Endothelial cell of umbilical vein (primary cell): ENCODE measurements at regions not wholly inside any gene's neighbourhood (a gene's known extent, or its start where the extent isn't known, plus 50 kb on each side); places are given as distances from the start of the nearest gene placed in this dataset.

ENCODE experiments used
- BruUV-seq: library from RNA; stranded (reverse); fragments of 400-500 nt; replicated peaks from 2 replicates; lab custom pipeline; 2021; lab: Mats Ljungman, UMichigan
- CTCF ChIA-PET: fragments of 300-600, 350-600 bp; sonication (Branson Sonifier 250); formaldehyde crosslinking; loops from one replicate; lab custom pipeline; 2021; ENCODE audit warnings: antibody characterized with exemption, inconsistent platforms; lab: Charles Lee
- POLR2A ChIA-PET: fragments of 300-600, 350-600 bp; sonication (Branson Sonifier 250); formaldehyde crosslinking; loops from one replicate; lab custom pipeline; 2021; ENCODE audit warnings: antibody characterized with exemption, inconsistent platforms; lab: Charles Lee
- DNase-seq: peaks from one replicate; pipeline ENCODE4 v3.0.0-alpha.2; 2011; ENCODE audit warnings: low read depth, low spot score
- FAIRE-seq: peaks from 2 replicates; lab custom pipeline; 2011; peaks lifted over from hg19 to GRCh38; lab: Jason Lieb, UNC
- H2AFZ ChIP-seq: 2 replicates; pipeline ENCODE4 v1.6.0; 2012; ENCODE audit warnings: low read depth, low read length, control low read depth, inconsistent platforms
- H3K27ac ChIP-seq: 2 replicates; pipeline ENCODE4 v1.5.1; 2011; ENCODE audit warnings: low read depth, mild to moderate bottlenecking, control low read depth, low read length, moderate library complexity; ENCODE audit not compliant: insufficient read depth
- H3K27me3 ChIP-seq, 2 experiments: 2 replicates each; pipeline versions ENCODE4 v1.6.0 to v1.6.1; 2011; ENCODE audit warnings: low read length in 2 of 2, mixed read lengths in 1 of 2; ENCODE audit not compliant: control insufficient read depth in 2 of 2, insufficient read depth in 2 of 2
- H3K36me3 ChIP-seq, 2 experiments: 2 replicates in 1 of 2; 3 replicates in 1 of 2; pipeline ENCODE4 v1.5.1; 2011; ENCODE audit warnings: low read length in 2 of 2, mild to moderate bottlenecking in 1 of 2, moderate library complexity in 1 of 2; ENCODE audit not compliant: control insufficient read depth in 2 of 2, insufficient read depth in 2 of 2; ENCODE audit errors: extremely low read depth in 1 of 2
- H3K4me1 ChIP-seq: 3 replicates; pipeline ENCODE4 v1.5.1; 2011; ENCODE audit warnings: mild to moderate bottlenecking, low read length; ENCODE audit not compliant: control insufficient read depth, insufficient read depth; ENCODE audit errors: extremely low read depth
- H3K4me2 ChIP-seq: 2 replicates; pipeline ENCODE4 v1.6.1; 2011; ENCODE audit warnings: low read length, control low read depth, mixed read lengths; ENCODE audit not compliant: insufficient read depth
- H3K4me3 ChIP-seq, 3 experiments: fragments of 200-600 bp in 1 of 3; sonication (generic), shearing (Covaris generic) in 1 of 3; replicated peaks in 1 of 3; 2 replicates each; pipeline ENCODE4 v1.5.1; 2011 to 2016; ENCODE audit warnings: control low read depth in 3 of 3, low read length in 3 of 3, mild to moderate bottlenecking in 2 of 3, inconsistent platforms in 1 of 3, low read depth in 1 of 3, moderate library complexity in 1 of 3; ENCODE audit not compliant: insufficient read depth in 1 of 3
- H3K79me2 ChIP-seq: 2 replicates; pipeline ENCODE4 v1.6.0; 2012; ENCODE audit warnings: low read length, inconsistent platforms; ENCODE audit not compliant: control insufficient read depth, insufficient read depth
- H3K9ac ChIP-seq: replicated peaks from 2 replicates; pipeline ENCODE3; 2011; ENCODE audit warnings: low read length, control low read depth; ENCODE audit not compliant: insufficient read depth; ENCODE audit errors: extremely low read depth
- H3K9me1 ChIP-seq: replicated peaks from 3 replicates; pipeline ENCODE4 v1.6.0; 2011; ENCODE audit warnings: mild to moderate bottlenecking, low read length; ENCODE audit not compliant: control insufficient read depth, insufficient read depth; ENCODE audit errors: extremely low read depth
- H3K9me3 ChIP-seq: replicated peaks from 2 replicates; pipeline ENCODE4 v1.5.1; 2012; ENCODE audit warnings: low read length, inconsistent platforms; ENCODE audit not compliant: control insufficient read depth, insufficient read depth
- H4K20me1 ChIP-seq: replicated peaks from 2 replicates; pipeline ENCODE3; 2011; ENCODE audit warnings: mild to moderate bottlenecking, low read length; ENCODE audit not compliant: control insufficient read depth, insufficient read depth; ENCODE audit errors: extremely low read depth
- CTCF ChIP-seq, 2 donors: IDR thresholded peaks; 1 replicate in 1 of 2; 2 replicates in 1 of 2; pipeline ENCODE4 v1.5.1; 2011; ENCODE audit warnings: low read length in 2 of 2, mild to moderate bottlenecking in 2 of 2, moderate library complexity in 2 of 2, control low read depth in 1 of 2, inconsistent platforms in 1 of 2, low read depth in 1 of 2; ENCODE audit not compliant: insufficient read depth in 1 of 2; ENCODE audit errors: extremely low read depth in 1 of 2
- EZH2 ChIP-seq: IDR thresholded peaks from 2 replicates; pipeline ENCODE4 v1.6.1; 2012; ENCODE audit warnings: borderline replicate concordance, low read depth, mild to moderate bottlenecking, moderate library complexity, low read length, inconsistent platforms; ENCODE audit not compliant: severe bottlenecking
- FOS ChIP-seq: IDR thresholded peaks from 2 replicates; pipeline ENCODE4 v1.6.1; 2011; ENCODE audit warnings: mild to moderate bottlenecking, low read length, moderate library complexity, borderline replicate concordance; ENCODE audit not compliant: insufficient read depth
- GATA2 ChIP-seq: IDR thresholded peaks from 2 replicates; pipeline ENCODE4 v1.7.0; 2011; ENCODE audit warnings: low read depth, mild to moderate bottlenecking, moderate library complexity, mixed read lengths, low read length; ENCODE audit not compliant: insufficient read length, insufficient read depth
- JUN ChIP-seq: IDR thresholded peaks from 2 replicates; pipeline ENCODE4 v1.6.1; 2011; ENCODE audit warnings: borderline replicate concordance, low read depth; ENCODE audit not compliant: insufficient read length, insufficient read depth
- MAX ChIP-seq: IDR thresholded peaks from 2 replicates; pipeline ENCODE4 v1.6.1; 2011; ENCODE audit not compliant: insufficient read depth, insufficient read length
- MYC ChIP-seq: IDR thresholded peaks from one replicate; pipeline ENCODE4 v1.6.1; 2011; ENCODE audit warnings: mild to moderate bottlenecking, low read depth, low read length
- POLR2A ChIP-seq: IDR thresholded peaks from 2 replicates; pipeline ENCODE4 v1.6.1; 2012; ENCODE audit warnings: low read depth, mild to moderate bottlenecking, control low read depth, low read length
- POLR2AphosphoS5 ChIP-seq: IDR thresholded peaks from 2 replicates; pipeline ENCODE4 v1.6.1; 2012; ENCODE audit warnings: low read depth, mild to moderate bottlenecking, control low read depth, low read length, moderate library complexity; ENCODE audit not compliant: insufficient read depth
- dilution Hi-C: fragments of 300-500 bp; cut with MboI; formaldehyde crosslinking; loops from one replicate; pipeline ENCODE4 v1.15.0; 2019; ENCODE audit warnings: low sequenced_read_pairs; ENCODE audit not compliant: extremely low pct_ligation_motif_present
- intact Hi-C: fragments of 100-400 bp; cut with micrococcal nuclease; formaldehyde crosslinking; loops from one replicate; pipeline ENCODE4 v1.10.0; 2022

DNA sequence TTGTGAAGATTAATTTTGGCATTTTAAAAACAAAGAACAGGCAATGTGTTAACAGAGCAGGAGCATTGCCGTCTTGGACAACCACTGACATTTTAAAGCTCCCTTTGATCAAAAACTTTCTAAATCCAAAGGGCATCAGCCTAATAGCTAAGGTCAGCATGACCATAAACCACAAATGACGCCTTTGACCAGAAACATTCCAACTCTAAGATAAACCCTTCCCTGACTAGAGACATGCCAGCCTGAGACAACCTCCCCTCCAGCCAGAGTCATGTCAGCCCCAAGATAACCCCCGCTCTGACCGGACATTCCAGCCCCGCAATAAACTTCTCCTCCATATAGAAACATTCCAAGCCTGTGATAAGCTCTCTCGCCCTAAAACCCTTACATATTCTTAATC, 949.4 kb upstream of the POT1 start:
- Histone ChIP-seq H4K20me1 (no peaks in the 10 kb centered on the region), H3K4me2 (no peak overlapping the region), H3K79me2 (no peaks in the 10 kb centered on the region), H3K27ac (no peak overlapping the region), H3K9me1 (no peaks in the 10 kb centered on the region), H2AFZ (no peak overlapping the region), H3K9ac (no peak overlapping the region), H3K4me3 (no peak overlapping the region), H3K9me3 (peaks cover 2% of the 10 kb centered on the region), H3K36me3 (no peaks in the 10 kb centered on the region), H3K4me1 (no peaks in the 10 kb centered on the region), H3K27me3 (no peaks in the 10 kb centered on the region)
- intact Hi-C loops (no loop called here), dilution Hi-C loops (no loop called here)
- CTCF ChIA-PET: no interaction called here
- DNase-seq: no peak
- FAIRE-seq: no peak
- POLR2A ChIA-PET: no interaction called here
- BruUV-seq: no TSS peak
- TF ChIP-seq GATA2 (no peak), MAX (no peak), POLR2AphosphoS5 (no peak), JUN (no peak), MYC (no peak)

DNA sequence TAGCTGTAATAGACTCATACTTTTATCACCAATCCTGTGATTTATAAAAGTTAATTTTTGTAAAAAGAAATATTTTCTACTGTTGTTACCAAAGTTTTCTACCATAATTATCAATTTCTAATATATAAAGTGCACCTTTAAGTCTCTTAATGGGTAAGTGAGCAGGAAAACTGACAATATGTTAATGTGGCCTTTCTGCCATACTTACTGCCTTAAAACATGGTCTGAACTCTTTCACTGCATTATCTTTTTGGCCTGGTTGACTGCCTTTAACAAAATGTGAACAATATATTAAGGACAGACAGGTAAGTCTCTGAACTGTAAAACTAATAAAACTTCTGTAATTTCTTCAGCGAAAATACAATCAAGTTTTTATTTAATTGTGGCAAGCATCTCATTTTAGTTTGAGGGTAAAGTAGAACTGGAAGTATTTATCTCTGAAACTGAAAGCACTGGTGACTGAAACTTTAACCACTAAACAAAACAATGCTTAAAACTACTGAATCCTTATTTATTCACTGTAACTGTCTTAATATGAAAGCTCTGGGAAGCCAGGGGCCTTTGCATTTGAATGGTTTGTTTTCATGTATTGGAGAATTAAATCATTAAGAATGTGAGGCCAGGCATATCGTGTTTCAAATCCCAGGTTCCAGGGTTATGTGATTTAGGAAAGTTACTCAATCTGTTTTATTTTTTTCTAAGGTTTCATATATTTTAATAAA, 948.8 kb upstream of the POT1 start:
- Histone ChIP-seq H3K9me3 (peaks cover 2% of the 10 kb centered on the region), H3K27ac (no peak overlapping the region), H3K4me2 (no peak overlapping the region), H3K79me2 (no peaks in the 10 kb centered on the region), H3K27me3 (no peaks in the 10 kb centered on the region), H4K20me1 (no peaks in the 10 kb centered on the region), H3K4me3 (no peak overlapping the region), H3K4me1 (no peaks in the 10 kb centered on the region), H3K9ac (no peak overlapping the region), H3K9me1 (no peaks in the 10 kb centered on the region), H3K36me3 (no peaks in the 10 kb centered on the region), H2AFZ (no peak overlapping the region)
- ChIA-PET CTCF (no interaction called here), POLR2A (no interaction called here)
- no peak for FAIRE-seq
- dilution Hi-C loops (no loop called here), intact Hi-C loops (no loop called here)
- BruUV-seq: no TSS peak
- DNase-seq: no peak
- TF ChIP-seq POLR2AphosphoS5 (no peak), GATA2 (no peak), MYC (no peak), MAX (no peak), JUN (no peak), EZH2 (no peak), CTCF (IDR thresholded peaks at IDR 0.05; ENCODE audit: extremely low read depth in 1 of 2, insufficient read depth in 1 of 2, low read depth in 1 of 2, low read length in 2 of 2) (no peak), FOS (no peak), POLR2A (no peak)
